ENCODE measurements at regions not wholly inside any gene's neighbourhood (a gene's known extent, or its start where the extent isn't known, plus 50 kb on each side); places are given as distances from the start of the nearest gene placed in this dataset.

- DNase-seq (ENCODE audit: low spot score in 2 of 2) = no peak
- H3K4me1 ChIP-seq = no peaks in the 10 kb centered on the region
- no peak overlapping the region for H3K4me3 ChIP-seq
- TF ChIP-seq POLR2AphosphoS5 (IDR thresholded peaks at IDR 0.05) = no peak
- TF ChIP-seq POLR2A (IDR thresholded peaks at IDR 0.05) = no peak
- no peak for TF ChIP-seq CTCF (IDR thresholded peaks at IDR 0.05)
- peaks cover 0 to 4% of the 10 kb centered on the region in 2 donors for H3K9me3 ChIP-seq
- no peaks in the 10 kb centered on the region for H3K27me3 ChIP-seq
- no peaks in the 10 kb centered on the region for H3K36me3 ChIP-seq
- H3K27ac ChIP-seq = no peak overlapping the region
- intact Hi-C loops (cut with DNase I; ENCODE audit: low total_unique reads) = no loop called here
These were observed 370.3 kb upstream of the LINC00305 start for GRCh38 chr18:64519201-64519600.

- Histone ChIP-seq H3K27ac (no peak overlapping the region), H3K27me3 (no peaks in the 10 kb centered on the region), H3K4me1 (no peaks in the 10 kb centered on the region), H3K4me3 (no peak overlapping the region), H3K36me3 (no peaks in the 10 kb centered on the region), H3K9me3 (peaks cover 0 to 4% of the 10 kb centered on the region in 2 donors)
- TF ChIP-seq POLR2AphosphoS5 (IDR thresholded peaks at IDR 0.05) (no peak), POLR2A (IDR thresholded peaks at IDR 0.05) (no peak), CTCF (IDR thresholded peaks at IDR 0.05) (no peak)
- intact Hi-C loops (cut with DNase I; ENCODE audit: low total_unique reads) = no loop called here
- DNase-seq (ENCODE audit: low spot score in 2 of 2) = no peak
These were observed 369.3 kb upstream of the LINC00305 start for GRCh38 chr18:64518191-64518590.

GRCh38 chr18:64513401-64513800 is 364.5 kb upstream of the LINC00305 start:
- Histone ChIP-seq H3K27ac (no peak overlapping the region), H3K4me1 (no peaks in the 10 kb centered on the region), H3K36me3 (no peaks in the 10 kb centered on the region), H3K9me3 (no peaks in the 10 kb centered on the region), H3K27me3 (no peaks in the 10 kb centered on the region), H3K4me3 (no peak overlapping the region)
- intact Hi-C loops (cut with DNase I; ENCODE audit: low total_unique reads) = no loop called here
- no peak for DNase-seq (ENCODE audit: low spot score in 2 of 2)
- TF ChIP-seq CTCF (IDR thresholded peaks at IDR 0.05) (no peak), POLR2AphosphoS5 (IDR thresholded peaks at IDR 0.05) (no peak), POLR2A (IDR thresholded peaks at IDR 0.05) (no peak)

- intact Hi-C loops (cut with DNase I; ENCODE audit: low total_unique reads) = no loop called here
- Histone ChIP-seq H3K27ac (no peak overlapping the region), H3K27me3 (no peaks in the 10 kb centered on the region), H3K4me3 (no peak overlapping the region), H3K4me1 (no peaks in the 10 kb centered on the region), H3K36me3 (no peaks in the 10 kb centered on the region), H3K9me3 (no peaks in the 10 kb centered on the region)
- no peak for TF ChIP-seq CTCF (IDR thresholded peaks at IDR 0.05)
- no peak for DNase-seq (ENCODE audit: low spot score in 2 of 2)
These were observed 341.3 kb upstream of the LINC00305 start for GRCh38 chr18:64490207-64490606.

- H3K9me3 ChIP-seq = no peaks in the 10 kb centered on the region
- intact Hi-C loops (cut with DNase I; ENCODE audit: low total_unique reads) = no loop called here
- H3K36me3 ChIP-seq = no peaks in the 10 kb centered on the region
- no peak overlapping the region for H3K4me3 ChIP-seq
- H3K27me3 ChIP-seq = no peaks in the 10 kb centered on the region
- H3K27ac ChIP-seq = no peak overlapping the region
- TF ChIP-seq POLR2AphosphoS5 (IDR thresholded peaks at IDR 0.05) (no peak), CTCF (IDR thresholded peaks at IDR 0.05) (no peak), POLR2A (IDR thresholded peaks at IDR 0.05) (no peak)
- no peaks in the 10 kb centered on the region for H3K4me1 ChIP-seq
- DNase-seq (ENCODE audit: low spot score in 2 of 2) = no peak
These were observed 339.8 kb upstream of the LINC00305 start for GRCh38 chr18:64488698-64489097.
